RWPE2 (cell line): ENCODE measurements at regions not wholly inside any gene's neighbourhood (a gene's known extent, or its start where the extent isn't known, plus 50 kb on each side); places are given as distances from the start of the nearest gene placed in this dataset.

Experiments
- ATAC-seq: fragments of 200-7000 bp; cut with Tn5 transposase; 3 replicates; pipeline ENCODE4 v1.9.1; 2021; ENCODE audit warnings: low read depth
- DNase-seq: peaks from one replicate; pipeline ENCODE4 v3.0.0-alpha.2; 2020; ENCODE audit warnings: low spot score
- H3K27ac ChIP-seq: fragments of 450-650 bp; 2 replicates; pipeline ENCODE4 v1.5.1; 2017; ENCODE audit warnings: mild to moderate bottlenecking; ENCODE audit not compliant: poor library complexity, severe bottlenecking
- H3K27me3 ChIP-seq: fragments of 250-450 bp; sonication (Bioruptor Pico); 2 replicates; pipeline ENCODE4 v1.5.1; 2021; ENCODE audit warnings: mild to moderate bottlenecking, moderate library complexity; ENCODE audit not compliant: insufficient read depth, poor library complexity, severe bottlenecking
- H3K36me3 ChIP-seq: fragments of 250-450 bp; sonication (Bioruptor Pico); 2 replicates; pipeline ENCODE4 v1.5.1; 2020; ENCODE audit warnings: low read depth, mild to moderate bottlenecking, moderate library complexity
- H3K4me1 ChIP-seq: fragments of 250-450 bp; sonication (Bioruptor Pico); 2 replicates; pipeline ENCODE4 v1.5.1; 2021; ENCODE audit warnings: mild to moderate bottlenecking, moderate library complexity; ENCODE audit not compliant: insufficient read depth, poor library complexity, severe bottlenecking
- H3K4me3 ChIP-seq: fragments of 250-450 bp; sonication (Bioruptor Pico); 2 replicates; pipeline ENCODE4 v1.5.1; 2021; ENCODE audit warnings: mild to moderate bottlenecking, moderate library complexity; ENCODE audit not compliant: severe bottlenecking
- H3K9me3 ChIP-seq: fragments of 250-450 bp; sonication (Bioruptor Pico); 2 replicates; pipeline ENCODE4 v1.5.1; 2021; ENCODE audit warnings: mild to moderate bottlenecking, moderate library complexity; ENCODE audit not compliant: severe bottlenecking
- CTCF ChIP-seq: fragments of 450-650 bp; IDR thresholded peaks from one replicate; pipeline ENCODE4 v1.5.1; 2017; ENCODE audit warnings: mild to moderate bottlenecking, moderate library complexity; ENCODE audit not compliant: poor library complexity, severe bottlenecking

GRCh38 chr7:136369225-136369624, 392.1 kb upstream of the MTPN start:
- DNase-seq (no peak), ATAC-seq (no peak)
- no peak overlapping the region for H3K4me3 ChIP-seq
- no peaks in the 10 kb centered on the region for H3K9me3 ChIP-seq
- no peak overlapping the region for H3K27ac ChIP-seq
- H3K4me1 ChIP-seq: no peaks in the 10 kb centered on the region
- no peaks in the 10 kb centered on the region for H3K27me3 ChIP-seq
- H3K36me3 ChIP-seq: no peaks in the 10 kb centered on the region
- no peak for TF ChIP-seq CTCF

GRCh38 chr7:136359333-136359903, 382.3 kb upstream of the MTPN start:
- no peak for DNase-seq
- H3K36me3 ChIP-seq: no peaks in the 10 kb centered on the region

GRCh38 chr7:136353287-136353686, 376.1 kb upstream of the MTPN start:
- ATAC-seq (no peak), DNase-seq (no peak)
- Histone ChIP-seq H3K4me1 (no peaks in the 10 kb centered on the region), H3K9me3 (peaks cover 3% of the 10 kb centered on the region), H3K27ac (no peak overlapping the region), H3K36me3 (no peaks in the 10 kb centered on the region), H3K4me3 (no peak overlapping the region), H3K27me3 (peaks cover 9% of the 10 kb centered on the region)
- TF ChIP-seq CTCF: no peak

More at GRCh38 chr7:136359333-136359903, 382.3 kb upstream of the MTPN start:
- H3K4me3 ChIP-seq: no peak overlapping the region
- H3K4me1 ChIP-seq: no peaks in the 10 kb centered on the region
- peaks cover 5% of the 10 kb centered on the region for H3K27me3 ChIP-seq
- H3K9me3 ChIP-seq: no peaks in the 10 kb centered on the region
- TF ChIP-seq CTCF: no peak
- no peak for ATAC-seq
- no peak overlapping the region for H3K27ac ChIP-seq

GRCh38 chr7:136348542-136349192, 371.5 kb upstream of the MTPN start:
- H3K9me3 ChIP-seq: peaks cover 3% of the 10 kb centered on the region
- no peaks in the 10 kb centered on the region for H3K4me1 ChIP-seq
- no peak overlapping the region for H3K4me3 ChIP-seq
- no peaks in the 10 kb centered on the region for H3K36me3 ChIP-seq
- no peak for TF ChIP-seq CTCF
- ATAC-seq (no peak), DNase-seq (no peak)
- peaks cover 9% of the 10 kb centered on the region for H3K27me3 ChIP-seq
- no peak overlapping the region for H3K27ac ChIP-seq

- no peak for TF ChIP-seq CTCF
Observed at GRCh38 chr7:136348142-136348541, 371.0 kb upstream of the MTPN start.

More at GRCh38 chr7:136348142-136348541, 371.0 kb upstream of the MTPN start:
- DNase-seq: no peak
- Histone ChIP-seq H3K27me3 (peaks cover 9% of the 10 kb centered on the region), H3K9me3 (peaks cover 3% of the 10 kb centered on the region), H3K4me3 (no peak overlapping the region), H3K4me1 (no peaks in the 10 kb centered on the region), H3K36me3 (no peaks in the 10 kb centered on the region), H3K27ac (no peak overlapping the region)
- no peak for ATAC-seq
